Endothelial cell of umbilical vein (primary cell): ENCODE measurements at regions not wholly inside any gene's neighbourhood (a gene's known extent, or its start where the extent isn't known, plus 50 kb on each side); places are given as distances from the start of the nearest gene placed in this dataset.

Source experiments
- BruUV-seq: library from RNA; stranded (reverse); fragments of 400-500 nt; replicated peaks from 2 replicates; lab custom pipeline; 2021; lab: Mats Ljungman, UMichigan
- CTCF ChIA-PET: fragments of 300-600, 350-600 bp; sonication (Branson Sonifier 250); formaldehyde crosslinking; loops from one replicate; lab custom pipeline; 2021; ENCODE audit warnings: antibody characterized with exemption, inconsistent platforms; lab: Charles Lee
- POLR2A ChIA-PET: fragments of 300-600, 350-600 bp; sonication (Branson Sonifier 250); formaldehyde crosslinking; loops from one replicate; lab custom pipeline; 2021; ENCODE audit warnings: antibody characterized with exemption, inconsistent platforms; lab: Charles Lee
- DNase-seq: peaks from one replicate; pipeline ENCODE4 v3.0.0-alpha.2; 2011; ENCODE audit warnings: low read depth, low spot score
- FAIRE-seq: peaks from 2 replicates; lab custom pipeline; 2011; peaks lifted over from hg19 to GRCh38; lab: Jason Lieb, UNC
- H2AFZ ChIP-seq: 2 replicates; pipeline ENCODE4 v1.6.0; 2012; ENCODE audit warnings: low read depth, low read length, control low read depth, inconsistent platforms
- H3K27ac ChIP-seq: 2 replicates; pipeline ENCODE4 v1.5.1; 2011; ENCODE audit warnings: low read depth, mild to moderate bottlenecking, control low read depth, low read length, moderate library complexity; ENCODE audit not compliant: insufficient read depth
- H3K27me3 ChIP-seq, 2 experiments: 2 replicates each; pipeline versions ENCODE4 v1.6.0 to v1.6.1; 2011; ENCODE audit warnings: low read length in 2 of 2, mixed read lengths in 1 of 2; ENCODE audit not compliant: control insufficient read depth in 2 of 2, insufficient read depth in 2 of 2
- H3K36me3 ChIP-seq, 2 experiments: 2 replicates in 1 of 2; 3 replicates in 1 of 2; pipeline ENCODE4 v1.5.1; 2011; ENCODE audit warnings: low read length in 2 of 2, mild to moderate bottlenecking in 1 of 2, moderate library complexity in 1 of 2; ENCODE audit not compliant: control insufficient read depth in 2 of 2, insufficient read depth in 2 of 2; ENCODE audit errors: extremely low read depth in 1 of 2
- H3K4me1 ChIP-seq: 3 replicates; pipeline ENCODE4 v1.5.1; 2011; ENCODE audit warnings: mild to moderate bottlenecking, low read length; ENCODE audit not compliant: control insufficient read depth, insufficient read depth; ENCODE audit errors: extremely low read depth
- H3K4me2 ChIP-seq: 2 replicates; pipeline ENCODE4 v1.6.1; 2011; ENCODE audit warnings: low read length, control low read depth, mixed read lengths; ENCODE audit not compliant: insufficient read depth
- H3K4me3 ChIP-seq, 3 experiments: fragments of 200-600 bp in 1 of 3; sonication (generic), shearing (Covaris generic) in 1 of 3; replicated peaks in 1 of 3; 2 replicates each; pipeline ENCODE4 v1.5.1; 2011 to 2016; ENCODE audit warnings: control low read depth in 3 of 3, low read length in 3 of 3, mild to moderate bottlenecking in 2 of 3, inconsistent platforms in 1 of 3, low read depth in 1 of 3, moderate library complexity in 1 of 3; ENCODE audit not compliant: insufficient read depth in 1 of 3
- H3K79me2 ChIP-seq: 2 replicates; pipeline ENCODE4 v1.6.0; 2012; ENCODE audit warnings: low read length, inconsistent platforms; ENCODE audit not compliant: control insufficient read depth, insufficient read depth
- H3K9ac ChIP-seq: replicated peaks from 2 replicates; pipeline ENCODE3; 2011; ENCODE audit warnings: low read length, control low read depth; ENCODE audit not compliant: insufficient read depth; ENCODE audit errors: extremely low read depth
- H3K9me1 ChIP-seq: replicated peaks from 3 replicates; pipeline ENCODE4 v1.6.0; 2011; ENCODE audit warnings: mild to moderate bottlenecking, low read length; ENCODE audit not compliant: control insufficient read depth, insufficient read depth; ENCODE audit errors: extremely low read depth
- H3K9me3 ChIP-seq: replicated peaks from 2 replicates; pipeline ENCODE4 v1.5.1; 2012; ENCODE audit warnings: low read length, inconsistent platforms; ENCODE audit not compliant: control insufficient read depth, insufficient read depth
- H4K20me1 ChIP-seq: replicated peaks from 2 replicates; pipeline ENCODE3; 2011; ENCODE audit warnings: mild to moderate bottlenecking, low read length; ENCODE audit not compliant: control insufficient read depth, insufficient read depth; ENCODE audit errors: extremely low read depth
- EZH2 ChIP-seq: IDR thresholded peaks from 2 replicates; pipeline ENCODE4 v1.6.1; 2012; ENCODE audit warnings: borderline replicate concordance, low read depth, mild to moderate bottlenecking, moderate library complexity, low read length, inconsistent platforms; ENCODE audit not compliant: severe bottlenecking
- FOS ChIP-seq: IDR thresholded peaks from 2 replicates; pipeline ENCODE4 v1.6.1; 2011; ENCODE audit warnings: mild to moderate bottlenecking, low read length, moderate library complexity, borderline replicate concordance; ENCODE audit not compliant: insufficient read depth
- GATA2 ChIP-seq: IDR thresholded peaks from 2 replicates; pipeline ENCODE4 v1.7.0; 2011; ENCODE audit warnings: low read depth, mild to moderate bottlenecking, moderate library complexity, mixed read lengths, low read length; ENCODE audit not compliant: insufficient read length, insufficient read depth
- JUN ChIP-seq: IDR thresholded peaks from 2 replicates; pipeline ENCODE4 v1.6.1; 2011; ENCODE audit warnings: borderline replicate concordance, low read depth; ENCODE audit not compliant: insufficient read length, insufficient read depth
- MAX ChIP-seq: IDR thresholded peaks from 2 replicates; pipeline ENCODE4 v1.6.1; 2011; ENCODE audit not compliant: insufficient read depth, insufficient read length
- MYC ChIP-seq: IDR thresholded peaks from one replicate; pipeline ENCODE4 v1.6.1; 2011; ENCODE audit warnings: mild to moderate bottlenecking, low read depth, low read length
- POLR2A ChIP-seq: IDR thresholded peaks from 2 replicates; pipeline ENCODE4 v1.6.1; 2012; ENCODE audit warnings: low read depth, mild to moderate bottlenecking, control low read depth, low read length
- POLR2AphosphoS5 ChIP-seq: IDR thresholded peaks from 2 replicates; pipeline ENCODE4 v1.6.1; 2012; ENCODE audit warnings: low read depth, mild to moderate bottlenecking, control low read depth, low read length, moderate library complexity; ENCODE audit not compliant: insufficient read depth
- dilution Hi-C: fragments of 300-500 bp; cut with MboI; formaldehyde crosslinking; loops from one replicate; pipeline ENCODE4 v1.15.0; 2019; ENCODE audit warnings: low sequenced_read_pairs; ENCODE audit not compliant: extremely low pct_ligation_motif_present
- intact Hi-C: fragments of 100-400 bp; cut with micrococcal nuclease; formaldehyde crosslinking; loops from one replicate; pipeline ENCODE4 v1.10.0; 2022
- TF ChIP-seq, protein P1 (sequence below), 2 donors: IDR thresholded peaks; 1 replicate in 1 of 2; 2 replicates in 1 of 2; pipeline ENCODE4 v1.5.1; 2011; ENCODE audit warnings: low read length in 2 of 2, mild to moderate bottlenecking in 2 of 2, moderate library complexity in 2 of 2, control low read depth in 1 of 2, inconsistent platforms in 1 of 2, low read depth in 1 of 2; ENCODE audit not compliant: insufficient read depth in 1 of 2; ENCODE audit errors: extremely low read depth in 1 of 2

GRCh38 chr12:58029260-58029659 lies 87.9 kb downstream of the ATP23 start:
- Histone ChIP-seq H3K4me2 (no peak overlapping the region), H3K4me3 (no peak overlapping the region), H3K79me2 (no peaks in the 10 kb centered on the region), H3K9me3 (no peaks in the 10 kb centered on the region), H3K36me3 (no peaks in the 10 kb centered on the region), H3K27me3 (no peaks in the 10 kb centered on the region), H3K27ac (no peak overlapping the region), H3K9ac (no peak overlapping the region), H4K20me1 (no peaks in the 10 kb centered on the region), H3K9me1 (no peaks in the 10 kb centered on the region), H2AFZ (no peak overlapping the region), H3K4me1 (no peaks in the 10 kb centered on the region)
- TF ChIP-seq GATA2 (no peak), MYC (no peak), POLR2AphosphoS5 (no peak), MAX (no peak), EZH2 (no peak), POLR2A (no peak), FOS (no peak), JUN (no peak)
- TF ChIP-seq, protein P1, sequence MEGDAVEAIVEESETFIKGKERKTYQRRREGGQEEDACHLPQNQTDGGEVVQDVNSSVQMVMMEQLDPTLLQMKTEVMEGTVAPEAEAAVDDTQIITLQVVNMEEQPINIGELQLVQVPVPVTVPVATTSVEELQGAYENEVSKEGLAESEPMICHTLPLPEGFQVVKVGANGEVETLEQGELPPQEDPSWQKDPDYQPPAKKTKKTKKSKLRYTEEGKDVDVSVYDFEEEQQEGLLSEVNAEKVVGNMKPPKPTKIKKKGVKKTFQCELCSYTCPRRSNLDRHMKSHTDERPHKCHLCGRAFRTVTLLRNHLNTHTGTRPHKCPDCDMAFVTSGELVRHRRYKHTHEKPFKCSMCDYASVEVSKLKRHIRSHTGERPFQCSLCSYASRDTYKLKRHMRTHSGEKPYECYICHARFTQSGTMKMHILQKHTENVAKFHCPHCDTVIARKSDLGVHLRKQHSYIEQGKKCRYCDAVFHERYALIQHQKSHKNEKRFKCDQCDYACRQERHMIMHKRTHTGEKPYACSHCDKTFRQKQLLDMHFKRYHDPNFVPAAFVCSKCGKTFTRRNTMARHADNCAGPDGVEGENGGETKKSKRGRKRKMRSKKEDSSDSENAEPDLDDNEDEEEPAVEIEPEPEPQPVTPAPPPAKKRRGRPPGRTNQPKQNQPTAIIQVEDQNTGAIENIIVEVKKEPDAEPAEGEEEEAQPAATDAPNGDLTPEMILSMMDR (IDR thresholded peaks at IDR 0.05; ENCODE audit: extremely low read depth in 1 of 2, insufficient read depth in 1 of 2, low read depth in 1 of 2, low read length in 2 of 2) = no peak
- intact Hi-C loops = no loop called here
- no peak for DNase-seq
- ChIA-PET CTCF (no interaction called here), POLR2A (no interaction called here)
- no peak for FAIRE-seq
- BruUV-seq = no TSS peak
- dilution Hi-C loops = no loop called here
